ENCODE measurements at regions not wholly inside any gene's neighbourhood (a gene's known extent, or its start where the extent isn't known, plus 50 kb on each side); places are given as distances from the start of the nearest gene placed in this dataset.

DNA sequence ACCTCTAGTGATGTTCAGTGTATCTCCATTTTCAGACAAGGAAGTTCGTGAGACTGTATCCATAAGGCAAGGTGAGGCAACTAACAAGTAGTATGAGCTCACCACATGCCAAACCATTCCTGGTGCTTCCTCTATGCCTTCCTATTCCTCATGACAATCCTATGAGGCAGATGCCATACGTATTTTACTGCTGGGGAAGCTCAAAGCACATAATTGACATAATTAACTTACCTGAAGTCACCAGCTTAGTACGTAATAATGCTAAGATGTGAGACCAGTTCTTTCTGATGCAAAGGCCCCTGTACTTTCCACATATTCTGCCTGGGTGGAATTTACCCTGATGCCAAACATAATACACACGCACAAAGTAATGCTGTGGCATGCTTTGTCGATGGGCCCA is 83.6 kb upstream of the NFIA start:
- H3K4me1 Mint-ChIP-seq: peaks cover 12 to 13% of the 10 kb centered on the region in 2 experiments
- H2BK15ac ChIP-seq (ENCODE audit: low read depth, low read length): no peak overlapping the region
- no peaks in the 10 kb centered on the region for H3K9me3 ChIP-seq (ENCODE audit: control insufficient read depth, low read depth, low read length)
- no peaks in the 10 kb centered on the region for H3K27me3 ChIP-seq (ENCODE audit: insufficient read depth, low read length)
- H3K4me3 Mint-ChIP-seq: no peak overlapping the region
- H3K36me3 Mint-ChIP-seq (ENCODE audit: insufficient read depth in 1 of 3, low read depth in 3 of 3): no peaks in the 10 kb centered on the region
- no peak overlapping the region for H3K56ac ChIP-seq (ENCODE audit: insufficient read length, low read depth, low read length)
- no peak overlapping the region for H3K27ac Mint-ChIP-seq
- H3K4me2 ChIP-seq (ENCODE audit: insufficient read depth, insufficient read length, low read length): no peak overlapping the region
- H3K9ac ChIP-seq (ENCODE audit: extremely low read depth, insufficient read length, low read length): no peak overlapping the region
- no peak overlapping the region for H3K27ac ChIP-seq (ENCODE audit: insufficient read length, low read depth, low read length)
- no peak overlapping the region for H3T11ph ChIP-seq (ENCODE audit: low read length)
- H2AK5ac ChIP-seq (ENCODE audit: insufficient read length, low read length): no peak overlapping the region
- H3K4me1 ChIP-seq (ENCODE audit: insufficient read depth, low read length): no peaks in the 10 kb centered on the region
- WGBS (ENCODE audit: extremely low coverage, insufficient read length, low lambda C conversion rate): no CpG with 5 or more reads among the region's 5 CpGs
- no peak for DNase-seq
- no peaks in the 10 kb centered on the region for H3K9me3 Mint-ChIP-seq
- H2BK120ac ChIP-seq (ENCODE audit: low read depth, low read length, poor library complexity, severe bottlenecking): no peak overlapping the region
- no peak overlapping the region for H3K14ac ChIP-seq (ENCODE audit: insufficient read depth, low read length)
- H3K79me1 ChIP-seq (ENCODE audit: insufficient read depth, low read depth, low read length, poor library complexity, severe bottlenecking): no peaks in the 10 kb centered on the region
- H4K20me1 ChIP-seq (ENCODE audit: control insufficient read depth, insufficient read depth, insufficient read length): no peaks in the 10 kb centered on the region
- no peak overlapping the region for H3K18ac ChIP-seq (ENCODE audit: insufficient read length, low read depth, low read length)
- H2BK20ac ChIP-seq (ENCODE audit: low read depth, low read length, poor library complexity, severe bottlenecking): no peak overlapping the region
- H4K91ac ChIP-seq (ENCODE audit: insufficient read length, low read depth, low read length): no peak overlapping the region
- no peak overlapping the region for H3K23ac ChIP-seq (ENCODE audit: insufficient read length, low read depth, low read length)
- no peaks in the 10 kb centered on the region for H3K79me2 ChIP-seq (ENCODE audit: insufficient read depth, low read length)
- H3K23me2 ChIP-seq (ENCODE audit: insufficient read length, low read depth, low read length, poor library complexity, severe bottlenecking): no peaks in the 10 kb centered on the region
- no peak overlapping the region for H2BK12ac ChIP-seq (ENCODE audit: insufficient read length, low read depth, low read length)
- no peak overlapping the region for H2BK5ac ChIP-seq (ENCODE audit: insufficient read length, low read length)
- no peak for TF ChIP-seq CTCF (conservative IDR thresholded peaks at IDR 0.05)
- no peak overlapping the region for H2AFZ ChIP-seq (ENCODE audit: low read length)
- no peak overlapping the region for H4K5ac ChIP-seq (ENCODE audit: insufficient read length, low read depth, low read length)
- H4K8ac ChIP-seq (replicated peaks; ENCODE audit: insufficient read length, low read depth, low read length): no peak overlapping the region
- no peak overlapping the region for H3K4ac ChIP-seq (ENCODE audit: low read depth, low read length)
- H3K27me3 Mint-ChIP-seq (ENCODE audit: low read depth): peaks cover 8% of the 10 kb centered on the region
